SK-N-SH treated with all-trans-retinoic acid at 6 μM for 48 hours (cell line): ENCODE measurements at regions not wholly inside any gene's neighbourhood (a gene's known extent, or its start where the extent isn't known, plus 50 kb on each side); places are given as distances from the start of the nearest gene placed in this dataset.

Experiments
- TCF4 ChIP-seq: fragments of 250-450 bp; sonication (Bioruptor Pico); IDR thresholded peaks from 2 replicates; pipeline ENCODE4 v1.8.0; 2021; ENCODE audit warnings: mild to moderate bottlenecking, moderate library complexity, borderline replicate concordance
- TOX ChIP-seq: fragments of 250-450 bp; sonication (Bioruptor Pico); IDR thresholded peaks from 2 replicates; pipeline ENCODE4 v1.8.0; 2021; ENCODE audit warnings: mild to moderate bottlenecking, moderate library complexity, borderline replicate concordance
- ZC3H10 ChIP-seq: fragments of 250-450 bp; sonication (Bioruptor Pico); IDR thresholded peaks from 2 replicates; pipeline ENCODE4 v1.5.1; 2021; ENCODE audit warnings: mild to moderate bottlenecking, moderate library complexity
- TF ChIP-seq, protein P1 (sequence below): fragments of 250-450 bp; sonication (Bioruptor Pico); IDR thresholded peaks from 2 replicates; pipeline ENCODE4 v1.8.0; 2020; ENCODE audit warnings: mild to moderate bottlenecking, moderate library complexity, borderline replicate concordance
- TF ChIP-seq, protein P2 (sequence below): fragments of 250-450 bp; sonication (Bioruptor Pico); IDR thresholded peaks from 2 replicates; pipeline ENCODE4 v1.5.0; 2020; ENCODE audit warnings: mild to moderate bottlenecking, moderate library complexity

DNA sequence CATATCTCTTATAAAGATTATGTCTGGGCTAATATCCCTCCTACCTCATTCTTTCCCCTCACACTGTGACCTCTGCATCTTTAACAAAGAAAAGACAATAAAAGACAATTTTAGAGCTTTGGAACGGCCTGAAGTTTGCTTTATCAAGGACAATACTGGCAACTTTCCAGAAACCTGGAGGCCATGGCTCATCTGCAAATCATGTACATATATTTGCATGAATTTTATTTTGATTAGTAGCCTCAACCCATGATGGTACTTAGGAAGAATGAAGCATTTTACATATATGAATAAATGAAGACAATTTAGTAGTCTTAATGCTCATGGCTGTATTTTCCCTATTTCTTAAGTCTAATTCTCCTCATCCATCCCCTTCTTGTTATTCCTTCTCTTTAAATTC lies 612.2 kb upstream of the CXADR start:
- TF ChIP-seq, protein P1, sequence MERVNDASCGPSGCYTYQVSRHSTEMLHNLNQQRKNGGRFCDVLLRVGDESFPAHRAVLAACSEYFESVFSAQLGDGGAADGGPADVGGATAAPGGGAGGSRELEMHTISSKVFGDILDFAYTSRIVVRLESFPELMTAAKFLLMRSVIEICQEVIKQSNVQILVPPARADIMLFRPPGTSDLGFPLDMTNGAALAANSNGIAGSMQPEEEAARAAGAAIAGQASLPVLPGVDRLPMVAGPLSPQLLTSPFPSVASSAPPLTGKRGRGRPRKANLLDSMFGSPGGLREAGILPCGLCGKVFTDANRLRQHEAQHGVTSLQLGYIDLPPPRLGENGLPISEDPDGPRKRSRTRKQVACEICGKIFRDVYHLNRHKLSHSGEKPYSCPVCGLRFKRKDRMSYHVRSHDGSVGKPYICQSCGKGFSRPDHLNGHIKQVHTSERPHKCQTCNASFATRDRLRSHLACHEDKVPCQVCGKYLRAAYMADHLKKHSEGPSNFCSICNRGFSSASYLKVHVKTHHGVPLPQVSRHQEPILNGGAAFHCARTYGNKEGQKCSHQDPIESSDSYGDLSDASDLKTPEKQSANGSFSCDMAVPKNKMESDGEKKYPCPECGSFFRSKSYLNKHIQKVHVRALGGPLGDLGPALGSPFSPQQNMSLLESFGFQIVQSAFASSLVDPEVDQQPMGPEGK (CRISPR knock-in tag): no peak
- TF ChIP-seq TCF4 (CRISPR knock-in tag) (no peak), TOX (CRISPR knock-in tag) (no peak), ZC3H10 (no peak)
- TF ChIP-seq, protein P2, sequence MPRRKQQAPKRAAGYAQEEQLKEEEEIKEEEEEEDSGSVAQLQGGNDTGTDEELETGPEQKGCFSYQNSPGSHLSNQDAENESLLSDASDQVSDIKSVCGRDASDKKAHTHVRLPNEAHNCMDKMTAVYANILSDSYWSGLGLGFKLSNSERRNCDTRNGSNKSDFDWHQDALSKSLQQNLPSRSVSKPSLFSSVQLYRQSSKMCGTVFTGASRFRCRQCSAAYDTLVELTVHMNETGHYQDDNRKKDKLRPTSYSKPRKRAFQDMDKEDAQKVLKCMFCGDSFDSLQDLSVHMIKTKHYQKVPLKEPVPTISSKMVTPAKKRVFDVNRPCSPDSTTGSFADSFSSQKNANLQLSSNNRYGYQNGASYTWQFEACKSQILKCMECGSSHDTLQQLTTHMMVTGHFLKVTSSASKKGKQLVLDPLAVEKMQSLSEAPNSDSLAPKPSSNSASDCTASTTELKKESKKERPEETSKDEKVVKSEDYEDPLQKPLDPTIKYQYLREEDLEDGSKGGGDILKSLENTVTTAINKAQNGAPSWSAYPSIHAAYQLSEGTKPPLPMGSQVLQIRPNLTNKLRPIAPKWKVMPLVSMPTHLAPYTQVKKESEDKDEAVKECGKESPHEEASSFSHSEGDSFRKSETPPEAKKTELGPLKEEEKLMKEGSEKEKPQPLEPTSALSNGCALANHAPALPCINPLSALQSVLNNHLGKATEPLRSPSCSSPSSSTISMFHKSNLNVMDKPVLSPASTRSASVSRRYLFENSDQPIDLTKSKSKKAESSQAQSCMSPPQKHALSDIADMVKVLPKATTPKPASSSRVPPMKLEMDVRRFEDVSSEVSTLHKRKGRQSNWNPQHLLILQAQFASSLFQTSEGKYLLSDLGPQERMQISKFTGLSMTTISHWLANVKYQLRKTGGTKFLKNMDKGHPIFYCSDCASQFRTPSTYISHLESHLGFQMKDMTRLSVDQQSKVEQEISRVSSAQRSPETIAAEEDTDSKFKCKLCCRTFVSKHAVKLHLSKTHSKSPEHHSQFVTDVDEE (CRISPR knock-in tag): no peak
